ENCODE measurements at regions not wholly inside any gene's neighbourhood (a gene's known extent, or its start where the extent isn't known, plus 50 kb on each side); places are given as distances from the start of the nearest gene placed in this dataset.

DNA sequence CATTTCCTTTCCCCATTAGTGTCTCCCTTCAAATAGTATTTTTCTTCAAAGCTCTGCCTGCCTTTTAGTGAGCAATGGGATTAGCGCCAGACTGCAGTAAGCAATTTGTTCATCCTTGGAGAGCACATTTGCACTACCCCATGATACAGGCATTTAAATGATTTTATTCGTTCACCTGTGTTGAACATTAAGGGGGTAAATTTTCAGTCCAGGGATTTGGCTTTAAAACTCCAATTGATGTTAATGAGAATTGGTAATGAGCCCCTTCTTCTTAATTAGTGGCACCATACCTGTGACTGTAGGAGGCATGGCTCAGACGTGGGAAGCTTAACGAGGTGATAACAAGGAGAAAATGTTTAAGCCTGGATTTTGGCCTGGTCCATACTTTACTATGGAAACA is 161.4 kb upstream of the NANOGP8 start:
- TF ChIP-seq, protein P1, sequence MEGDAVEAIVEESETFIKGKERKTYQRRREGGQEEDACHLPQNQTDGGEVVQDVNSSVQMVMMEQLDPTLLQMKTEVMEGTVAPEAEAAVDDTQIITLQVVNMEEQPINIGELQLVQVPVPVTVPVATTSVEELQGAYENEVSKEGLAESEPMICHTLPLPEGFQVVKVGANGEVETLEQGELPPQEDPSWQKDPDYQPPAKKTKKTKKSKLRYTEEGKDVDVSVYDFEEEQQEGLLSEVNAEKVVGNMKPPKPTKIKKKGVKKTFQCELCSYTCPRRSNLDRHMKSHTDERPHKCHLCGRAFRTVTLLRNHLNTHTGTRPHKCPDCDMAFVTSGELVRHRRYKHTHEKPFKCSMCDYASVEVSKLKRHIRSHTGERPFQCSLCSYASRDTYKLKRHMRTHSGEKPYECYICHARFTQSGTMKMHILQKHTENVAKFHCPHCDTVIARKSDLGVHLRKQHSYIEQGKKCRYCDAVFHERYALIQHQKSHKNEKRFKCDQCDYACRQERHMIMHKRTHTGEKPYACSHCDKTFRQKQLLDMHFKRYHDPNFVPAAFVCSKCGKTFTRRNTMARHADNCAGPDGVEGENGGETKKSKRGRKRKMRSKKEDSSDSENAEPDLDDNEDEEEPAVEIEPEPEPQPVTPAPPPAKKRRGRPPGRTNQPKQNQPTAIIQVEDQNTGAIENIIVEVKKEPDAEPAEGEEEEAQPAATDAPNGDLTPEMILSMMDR (IDR thresholded peaks at IDR 0.05): no peak
- no peak for TF ChIP-seq EP300 (IDR thresholded peaks at IDR 0.05)
- no peak for TF ChIP-seq POLR2A (IDR thresholded peaks at IDR 0.05)
